GM21786 (cell line): ENCODE measurements at regions not wholly inside any gene's neighbourhood (a gene's known extent, or its start where the extent isn't known, plus 50 kb on each side); places are given as distances from the start of the nearest gene placed in this dataset.

ENCODE experiments used
- ATAC-seq: cut with Tn5 transposase; IDR thresholded peaks from one replicate; pipeline ENCODE4 v1.9.1; 2021; ENCODE audit not compliant: unreplicated experiment

DNA sequence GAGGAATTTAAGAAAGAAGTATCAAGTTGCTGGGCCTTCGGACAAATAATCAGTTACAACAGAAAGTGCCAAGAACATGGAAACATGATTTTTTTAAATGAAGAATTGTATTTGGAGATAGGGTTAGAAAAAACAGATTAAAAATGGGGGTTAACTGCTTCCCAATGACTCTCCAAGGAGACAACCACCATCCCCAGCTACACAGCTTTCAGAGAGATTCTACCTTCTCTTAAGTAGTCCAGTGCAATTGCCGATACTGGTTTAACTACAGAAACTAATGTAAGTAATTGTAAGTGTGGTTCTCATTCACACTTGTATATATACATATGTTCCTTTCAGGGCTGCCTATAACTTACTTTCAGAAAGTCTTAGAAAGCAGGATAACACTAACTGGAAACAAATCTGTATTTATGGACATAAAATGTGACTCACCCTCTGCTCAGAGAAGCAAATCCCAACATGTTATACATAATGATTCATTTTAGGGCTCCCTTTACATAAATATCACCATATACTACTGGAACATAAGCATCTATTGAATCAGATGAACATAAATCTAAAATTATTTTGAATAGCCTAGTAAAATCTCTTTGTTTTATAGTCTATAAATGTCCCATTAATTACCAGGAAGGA lies 248.9 kb upstream of the UGT8 start:
- no peak for ATAC-seq

DNA sequence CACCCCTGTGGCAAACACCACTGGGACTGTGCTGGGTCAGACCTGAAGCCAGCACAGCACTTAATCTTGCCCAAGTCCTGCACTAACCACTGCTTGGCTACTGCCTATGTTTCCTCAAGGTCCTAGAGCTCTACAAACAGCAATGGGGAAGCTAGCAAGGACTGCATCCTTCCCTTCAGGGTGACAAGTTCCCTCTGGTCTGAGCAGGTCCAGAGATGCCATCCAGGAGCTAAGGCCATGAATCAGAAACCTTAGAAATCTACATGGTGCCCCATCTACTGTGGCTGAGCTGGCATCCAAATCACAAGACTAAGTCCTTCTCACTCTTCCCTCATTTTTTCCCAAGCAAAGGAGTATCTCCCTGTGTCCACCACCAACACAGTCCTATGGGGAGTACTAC lies 239.7 kb upstream of the UGT8 start:
- ATAC-seq: no peak

DNA sequence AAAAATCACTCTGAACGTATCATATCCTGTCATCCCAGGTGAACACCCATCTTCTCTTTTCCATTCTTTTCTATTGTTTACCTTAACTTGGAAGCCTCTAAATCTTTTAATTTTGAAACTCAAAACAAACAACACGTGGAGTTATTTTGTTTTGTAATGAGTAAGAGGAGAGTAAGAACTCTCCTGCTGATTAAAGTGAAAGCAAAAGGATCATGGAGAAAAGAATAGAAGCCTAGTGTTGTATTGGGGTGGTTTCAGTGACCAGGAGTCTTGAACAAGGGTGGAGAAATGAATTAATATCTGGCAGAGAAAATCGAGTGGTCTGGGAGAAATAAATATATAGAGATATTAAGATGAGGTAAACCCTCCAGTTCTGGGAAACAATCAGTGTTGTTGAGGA lies 237.4 kb upstream of the UGT8 start:
- ATAC-seq: no peak

DNA sequence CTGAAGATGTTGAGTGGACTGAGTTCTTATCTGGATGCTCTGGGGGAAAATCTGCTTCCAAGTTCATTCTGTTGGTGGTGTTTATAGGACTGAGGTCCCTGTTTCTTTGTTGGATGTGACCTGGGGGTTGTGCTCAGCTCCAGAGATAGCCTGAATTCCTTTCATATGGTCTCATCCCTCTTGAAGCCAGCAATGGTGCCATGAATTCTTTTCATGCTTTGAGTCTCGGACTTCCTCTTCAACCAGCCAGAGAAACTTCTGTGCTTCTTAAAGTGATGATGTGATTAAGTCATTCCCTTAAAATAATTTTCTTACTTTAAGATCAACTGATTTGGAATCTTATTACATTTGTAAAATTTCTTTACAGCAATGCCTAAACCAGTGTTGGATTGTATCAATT lies 233.8 kb upstream of the UGT8 start:
- ATAC-seq: no peak

DNA sequence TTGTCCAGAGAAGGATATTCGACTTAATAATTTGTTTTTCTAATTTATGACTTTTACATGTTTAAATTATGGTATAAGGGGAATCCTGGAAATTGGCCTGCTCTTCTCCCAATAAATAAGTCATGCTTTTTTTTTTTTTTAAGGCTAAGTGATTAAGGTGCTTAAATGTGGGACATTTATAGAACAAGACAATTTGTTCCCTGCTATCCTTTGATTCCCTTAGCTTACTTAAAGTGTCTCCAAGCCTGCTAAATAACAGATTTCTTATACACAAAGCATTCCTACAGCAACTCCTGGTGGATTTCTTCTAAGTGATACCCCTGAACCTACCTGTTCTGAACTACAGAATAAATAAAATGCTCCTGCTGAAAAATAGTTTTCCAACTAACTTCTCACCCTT lies 233.0 kb upstream of the UGT8 start:
- no peak for ATAC-seq

DNA sequence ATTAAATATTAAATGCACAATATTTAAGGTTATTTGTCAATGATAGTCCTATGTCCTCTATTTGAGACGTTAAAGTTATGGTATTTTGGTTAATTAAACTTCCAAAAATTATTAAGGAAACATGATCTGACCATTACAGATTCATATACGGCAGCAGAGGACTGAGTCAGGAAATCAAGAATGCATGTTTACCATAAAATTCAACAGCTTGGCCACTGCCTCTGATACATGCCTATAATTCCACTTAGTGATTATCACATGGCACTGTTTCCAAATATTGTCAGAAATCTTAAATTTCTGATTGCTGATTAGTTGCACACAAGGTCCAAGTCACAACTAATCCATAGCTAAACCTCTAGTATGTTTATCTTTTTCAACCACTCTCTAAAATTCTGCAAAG lies 232.2 kb upstream of the UGT8 start:
- ATAC-seq: no peak

DNA sequence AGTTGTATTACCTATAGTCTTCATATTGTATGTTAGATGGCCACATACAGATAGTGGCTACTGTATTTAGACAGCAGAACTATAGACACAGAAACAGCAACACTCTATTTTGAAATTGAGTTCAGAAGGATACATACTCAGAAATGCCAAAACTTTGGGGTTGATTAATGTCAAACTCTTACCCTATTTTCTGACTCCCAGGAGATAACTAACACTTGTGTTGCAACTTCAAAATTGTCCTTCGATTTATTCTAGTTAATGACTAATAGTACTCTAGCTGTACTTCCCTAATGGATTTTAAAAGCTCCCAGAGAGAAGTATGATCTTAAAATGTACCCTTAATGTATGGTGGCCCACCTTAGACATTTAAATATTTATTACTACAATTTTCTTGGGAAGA lies 229.9 kb upstream of the UGT8 start:
- ATAC-seq: no peak

DNA sequence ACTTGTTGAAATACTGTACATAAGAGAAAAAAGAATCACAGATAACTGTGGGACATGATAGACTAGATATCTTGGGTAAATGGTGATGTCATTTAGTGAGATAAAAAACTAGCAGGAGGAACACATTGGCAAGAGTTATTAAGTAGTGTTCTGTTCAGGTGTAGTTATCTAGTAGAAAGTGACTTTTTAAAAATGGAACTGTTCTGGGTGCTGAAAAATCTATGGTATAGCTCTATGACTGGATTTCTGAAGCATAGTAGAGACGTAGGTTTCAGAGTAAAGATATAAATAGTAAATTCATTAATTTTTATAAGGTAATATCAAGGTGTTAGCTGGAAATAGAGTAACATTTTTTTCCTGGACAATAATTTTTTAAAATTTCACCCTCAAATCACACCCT lies 225.1 kb upstream of the UGT8 start:
- ATAC-seq: no peak

DNA sequence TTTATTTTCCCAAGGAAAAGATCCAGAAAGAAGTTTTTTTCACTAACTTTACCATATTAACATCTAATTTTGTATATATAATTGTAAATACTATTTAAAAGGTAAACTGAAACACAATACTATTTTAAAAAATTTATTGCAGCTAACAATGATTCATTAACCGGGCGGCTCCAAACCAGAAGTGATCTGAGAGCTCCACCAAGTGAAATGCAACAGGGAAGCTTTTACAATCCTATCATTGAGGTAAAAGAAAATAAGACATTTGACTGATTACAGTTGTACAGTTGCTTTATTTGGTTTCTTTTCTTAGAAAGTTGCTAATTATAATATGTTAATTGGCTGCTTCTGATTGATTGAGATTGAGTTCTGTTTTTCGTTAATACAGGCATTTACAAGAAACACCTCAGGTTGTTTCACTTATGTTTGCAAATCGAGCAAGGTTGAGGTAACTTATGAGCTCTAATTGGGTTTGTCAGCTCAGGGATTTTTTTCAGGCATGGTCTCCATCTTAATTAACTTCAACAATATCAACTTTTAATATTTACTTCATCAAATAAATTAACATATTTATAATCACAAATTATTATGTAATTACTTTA lies 220.2 kb upstream of the UGT8 start:
- no peak for ATAC-seq

DNA sequence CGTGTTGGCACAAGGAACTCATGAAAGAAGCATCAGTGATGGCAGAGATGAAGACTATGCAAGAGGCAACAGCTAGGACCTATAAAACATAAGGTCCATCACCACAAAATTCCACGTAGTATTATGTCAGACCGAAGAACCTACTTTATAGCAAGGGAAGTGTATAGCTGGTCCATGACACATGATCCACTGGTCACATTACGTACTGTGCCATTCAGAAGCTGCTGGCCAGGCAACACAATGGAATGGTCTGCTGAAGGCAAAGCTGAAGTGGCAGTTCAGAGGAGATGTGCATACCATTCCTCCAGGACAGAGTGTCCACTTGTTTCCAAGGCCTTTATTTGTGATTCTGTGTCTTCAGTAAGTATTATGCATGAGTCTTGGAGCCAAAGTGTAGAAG lies 215.5 kb upstream of the UGT8 start:
- no peak for ATAC-seq

DNA sequence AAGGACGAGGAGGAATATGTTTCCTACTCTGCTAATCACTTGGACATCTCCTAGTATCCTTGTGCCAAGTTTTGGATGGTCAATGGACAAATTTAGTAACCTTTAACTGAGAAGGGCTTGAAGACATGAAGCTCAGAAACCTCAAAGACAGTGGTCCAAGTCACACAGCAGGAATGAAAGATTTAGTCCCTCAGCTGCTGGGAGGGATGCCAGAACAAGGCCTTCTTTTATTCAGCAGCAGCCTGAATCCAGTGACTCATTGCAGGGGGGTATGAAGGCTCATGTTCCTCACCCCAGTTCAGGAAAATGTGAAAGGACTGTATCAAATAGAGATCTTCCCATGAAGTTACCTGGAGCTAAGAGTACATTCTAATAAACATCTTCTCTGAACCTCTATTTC lies 214.9 kb upstream of the UGT8 start:
- ATAC-seq: no peak

DNA sequence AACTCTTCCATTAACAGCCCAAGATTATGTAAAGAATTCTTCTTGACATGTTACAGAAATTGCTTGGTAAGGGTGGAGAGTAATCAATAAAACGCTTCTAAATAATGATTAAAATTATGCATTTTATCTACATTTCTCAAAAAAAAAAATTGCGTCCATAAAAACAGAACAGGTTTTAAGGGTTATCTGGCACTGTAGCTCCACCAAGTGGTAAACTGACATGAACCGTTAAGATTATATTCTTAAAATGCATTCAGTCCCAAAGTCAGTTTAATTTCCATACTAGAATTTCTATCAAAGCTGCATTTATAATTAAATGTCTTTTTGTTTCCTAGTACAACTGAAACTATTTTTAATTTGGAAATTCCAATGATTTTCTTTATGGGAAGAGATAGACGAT lies 214.0 kb upstream of the UGT8 start:
- no peak for ATAC-seq

DNA sequence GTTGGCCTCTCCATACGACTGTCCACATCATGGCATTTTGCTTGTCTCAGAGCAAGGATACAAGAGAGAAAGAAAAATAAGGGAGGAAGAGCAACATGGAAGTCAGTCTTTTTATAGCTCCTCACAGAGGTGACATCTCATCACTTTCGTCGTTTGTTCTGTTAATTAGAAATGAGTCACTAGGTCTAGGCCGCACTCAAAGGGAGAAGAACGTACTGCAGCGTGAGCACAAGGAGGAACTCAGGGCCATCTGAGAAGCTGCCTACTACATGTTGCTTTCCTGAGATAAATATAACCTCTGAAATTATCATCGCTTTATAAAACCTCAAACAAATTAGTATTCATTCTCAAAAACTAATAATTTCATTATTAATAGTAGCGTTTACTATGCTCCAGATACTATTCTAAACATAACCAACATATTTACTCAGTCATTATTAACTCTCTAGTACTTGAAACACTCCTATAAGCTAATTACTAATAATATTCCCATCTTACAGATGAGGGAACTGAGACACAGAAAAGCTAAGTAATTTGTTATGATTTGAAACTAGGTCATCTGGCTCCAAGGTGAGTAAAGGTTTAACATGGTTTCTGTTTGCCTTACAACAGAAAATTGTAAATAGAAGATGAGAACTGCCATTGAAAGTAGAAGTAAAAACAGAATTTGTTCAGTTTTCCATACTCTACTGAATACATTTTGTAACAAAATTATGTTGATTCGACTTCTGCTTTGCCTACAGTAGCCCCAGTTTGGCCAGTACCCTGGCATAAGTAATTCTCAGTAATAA lies 213.2 kb upstream of the UGT8 start:
- ATAC-seq: peak; percentile 37

DNA sequence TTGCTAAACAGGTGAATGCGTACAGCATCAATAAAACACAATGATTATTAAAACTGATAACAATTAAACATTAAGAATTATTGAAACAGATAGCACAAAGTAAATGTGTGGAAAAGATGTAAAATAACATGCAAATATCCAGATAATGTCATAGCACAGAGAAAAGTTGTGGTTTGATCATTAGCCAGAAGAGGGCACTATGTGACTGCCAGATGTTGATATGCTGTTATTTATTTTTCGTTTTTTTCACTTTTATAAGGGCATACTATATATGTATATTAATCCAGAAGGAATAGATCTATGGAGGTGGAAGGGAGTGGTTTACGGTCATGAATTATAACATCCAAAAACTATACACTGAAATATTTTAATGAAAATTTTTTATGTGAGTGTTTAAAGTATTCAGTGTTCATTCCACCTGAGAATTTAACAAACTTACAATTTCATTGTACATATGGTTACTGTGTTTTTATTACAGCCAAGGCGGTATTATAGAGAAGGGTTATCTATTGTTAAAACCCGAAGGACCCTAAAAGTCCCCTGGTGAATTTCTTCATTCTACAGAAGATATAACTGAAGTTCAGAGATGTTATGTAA lies 211.9 kb upstream of the UGT8 start:
- peak; percentile 41 for ATAC-seq

DNA sequence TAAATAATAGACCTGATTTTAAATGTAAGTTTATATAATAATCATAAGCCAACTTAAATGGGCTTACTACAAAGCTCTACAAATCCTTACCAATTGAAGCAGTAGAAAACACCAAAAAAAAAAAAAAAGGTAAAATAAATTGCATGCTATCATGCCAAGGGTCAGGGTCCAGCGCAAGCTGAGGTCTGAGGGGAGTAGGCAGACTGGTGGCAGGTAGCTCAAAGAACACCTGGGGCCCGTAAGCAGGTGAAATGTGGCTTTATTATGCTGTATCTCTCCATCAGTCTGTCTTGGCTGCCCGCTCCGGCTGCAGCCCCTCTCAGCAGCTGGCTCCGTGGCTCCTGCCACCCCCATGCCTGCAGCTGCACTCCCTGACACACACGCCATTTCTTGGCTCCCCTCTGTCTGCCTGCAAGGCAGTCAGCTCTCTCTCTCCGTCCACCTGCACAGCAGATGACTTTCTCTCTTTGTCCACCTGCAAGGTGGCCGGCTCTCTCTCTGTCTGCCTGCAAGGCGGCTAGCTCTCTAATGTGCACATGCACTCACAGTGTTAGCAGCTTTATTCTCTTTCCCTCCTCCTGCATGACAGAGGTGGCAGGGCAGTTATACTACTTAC lies 209.4 kb upstream of the UGT8 start:
- no peak for ATAC-seq

DNA sequence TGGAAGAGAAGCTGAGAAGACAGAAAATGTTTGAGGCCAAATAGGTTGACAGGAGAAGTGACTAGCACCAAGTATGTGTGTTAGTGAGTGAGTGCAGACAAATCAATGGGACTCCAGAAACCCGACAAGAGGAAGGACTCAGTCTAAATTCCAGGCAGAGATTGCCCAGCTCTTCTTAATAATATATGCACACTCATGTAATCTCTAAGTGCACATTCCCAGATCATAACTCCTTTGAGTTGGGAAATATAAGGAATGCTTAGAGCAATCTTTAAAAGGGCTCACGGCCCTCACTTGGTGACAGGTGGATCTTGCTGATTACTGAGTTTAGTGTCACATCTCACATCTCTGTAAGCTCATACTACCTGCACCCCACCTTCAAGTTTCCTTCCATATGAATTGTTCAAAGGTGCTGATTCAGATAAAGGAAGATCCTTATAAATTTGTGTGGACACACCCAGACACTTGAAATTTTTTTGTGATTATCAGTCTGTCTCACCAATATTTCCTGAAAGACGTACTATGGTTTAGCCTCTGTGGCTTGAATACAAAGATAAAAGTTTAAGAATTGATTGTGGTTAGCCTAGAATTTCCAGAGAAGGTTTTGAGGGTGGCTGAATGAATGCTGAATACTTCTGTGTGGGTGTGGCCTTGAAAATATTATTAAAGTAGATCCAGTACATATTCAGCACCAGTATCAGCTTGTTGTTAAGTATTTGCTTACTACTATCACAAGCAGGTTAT lies 205.1 kb upstream of the UGT8 start:
- no peak for ATAC-seq

DNA sequence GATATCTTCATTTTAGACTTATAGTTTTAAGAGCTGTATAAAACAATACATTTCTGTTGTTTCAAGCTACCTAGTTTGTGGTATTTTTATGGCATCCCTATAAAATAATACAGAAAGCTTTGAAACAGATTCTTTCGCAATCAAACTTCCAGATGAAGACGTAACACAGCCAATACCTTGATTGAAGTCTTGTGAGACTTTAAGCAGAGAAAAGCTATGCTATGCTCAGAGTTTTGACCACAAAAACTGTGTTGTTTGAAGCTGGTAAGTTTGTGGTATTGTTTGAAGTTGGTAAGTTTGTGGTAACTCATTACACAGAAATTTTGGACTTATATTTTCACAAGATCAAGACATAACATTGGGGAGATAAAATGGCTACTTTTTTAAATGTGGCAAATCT lies 201.8 kb upstream of the UGT8 start:
- no peak for ATAC-seq

DNA sequence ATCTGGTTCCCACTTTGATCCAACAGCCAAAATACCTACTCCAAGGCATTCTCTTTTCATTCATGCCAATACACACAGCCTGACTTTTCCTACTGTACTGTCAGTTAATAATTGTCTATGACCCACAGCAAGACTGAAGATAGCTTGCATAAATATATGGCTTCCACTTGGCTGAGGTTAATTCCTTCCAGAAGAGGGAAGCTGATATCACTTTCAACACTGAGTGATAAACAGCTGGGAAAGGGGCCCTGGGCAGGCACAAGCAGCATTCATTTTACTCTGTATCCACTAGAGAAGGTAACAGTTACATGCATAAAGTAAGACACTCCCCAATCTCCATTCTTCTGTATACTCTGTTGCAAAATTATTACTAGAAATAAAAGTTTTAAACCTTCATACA lies 200.2 kb upstream of the UGT8 start:
- ATAC-seq: no peak

DNA sequence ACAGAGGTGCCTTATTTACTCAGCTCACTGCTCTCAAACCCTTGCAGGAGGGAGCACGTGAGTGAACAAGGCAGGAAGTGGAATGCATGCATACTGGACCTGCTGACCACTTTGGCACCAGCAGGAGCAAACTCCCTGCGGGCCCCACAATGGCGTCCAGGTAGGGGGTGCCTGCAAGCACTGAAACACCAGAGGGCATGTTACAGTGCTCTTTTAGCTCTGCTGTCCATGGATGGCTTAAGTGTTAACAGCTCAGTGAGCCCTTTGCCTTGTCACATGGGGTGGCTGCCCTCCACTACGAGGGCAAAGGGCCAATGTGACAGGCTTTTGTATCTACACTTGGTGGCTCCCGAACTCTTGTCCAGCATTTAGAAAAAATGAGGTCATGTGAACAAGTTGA lies 199.5 kb upstream of the UGT8 start:
- ATAC-seq: no peak

DNA sequence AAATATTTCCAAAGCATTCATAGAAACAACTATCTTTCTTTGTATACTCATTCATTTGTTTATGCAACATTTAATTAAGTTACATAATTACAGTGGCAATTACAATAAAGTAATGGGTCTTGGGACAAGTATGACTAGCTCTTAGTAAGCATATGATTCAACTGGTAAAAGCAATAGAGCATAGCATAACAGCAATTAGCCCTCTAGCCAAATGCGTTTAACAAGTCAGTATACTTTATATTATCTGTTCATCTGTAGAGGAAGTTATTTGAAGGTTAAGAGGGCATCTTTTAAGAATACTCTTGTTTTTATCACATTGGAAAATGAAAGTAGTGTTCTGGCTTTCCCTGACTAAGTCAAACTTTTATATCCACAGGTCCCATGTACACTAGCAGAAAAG lies 198.1 kb upstream of the UGT8 start:
- no peak for ATAC-seq

DNA sequence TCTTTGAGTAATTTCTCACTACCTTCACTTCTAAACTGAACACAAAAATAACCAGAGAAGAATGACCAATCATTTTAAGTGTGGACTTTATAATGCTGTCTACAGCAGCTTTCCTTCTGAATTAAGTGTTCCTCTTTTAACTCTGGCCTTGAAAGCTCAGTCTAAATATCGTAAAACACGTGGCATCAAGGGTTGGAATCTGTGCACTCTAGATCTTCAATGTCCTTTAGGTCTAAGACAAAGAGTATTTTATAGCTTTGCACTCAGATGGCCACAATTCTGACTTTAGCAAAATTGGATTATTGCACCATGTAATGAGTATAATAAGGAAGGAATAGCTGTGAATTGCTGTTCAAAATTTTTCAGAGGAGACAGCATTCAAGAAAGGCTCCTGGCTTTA lies 197.1 kb upstream of the UGT8 start:
- ATAC-seq: no peak
